Activated CD4-positive, alpha-beta T cell treated with anti-CD3 and anti-CD28 coated beads, Interleukin-2, amount 10 ng/mL, durations not matched to agents 24 days and 14 days (primary cell): ENCODE measurements at regions not wholly inside any gene's neighbourhood (a gene's known extent, or its start where the extent isn't known, plus 50 kb on each side); places are given as distances from the start of the nearest gene placed in this dataset.
"Not testable (repeated sequence)": the region's sequence is repeated elsewhere in the genome, so short reads cannot be mapped to it uniquely, and the experiment has no call there.

Experiments used
- DNase-seq: peaks from one replicate; pipeline ENCODE4 v3.0.0; 2022
- H3K27ac Mint-ChIP-seq: one replicate; pipeline ENCODE4 v1.8.0; 2022; ENCODE audit warnings: mild to moderate bottlenecking, mixed read lengths
- H3K27me3 Mint-ChIP-seq: one replicate; pipeline ENCODE4 v1.8.0; 2022; ENCODE audit warnings: mixed read lengths
- H3K36me3 Mint-ChIP-seq: one replicate; pipeline ENCODE4 v1.8.0; 2022; ENCODE audit warnings: low read depth, mild to moderate bottlenecking, mixed read lengths
- H3K4me1 Mint-ChIP-seq: one replicate; pipeline ENCODE4 v1.8.0; 2021; ENCODE audit warnings: mixed read lengths
- H3K4me3 Mint-ChIP-seq: one replicate; pipeline ENCODE4 v1.8.0; 2022; ENCODE audit warnings: mild to moderate bottlenecking, moderate library complexity, mixed read lengths
- H3K9me3 Mint-ChIP-seq: one replicate; pipeline ENCODE4 v1.8.0; 2021; ENCODE audit warnings: mixed read lengths
- intact Hi-C: fragments of 100-400 bp; cut with micrococcal nuclease; formaldehyde crosslinking; loops from one replicate; pipeline ENCODE4 v1.15.1; 2023

- Mint-ChIP-seq H3K9me3 (no peaks in the 10 kb centered on the region), H3K4me3 (no peak overlapping the region), H3K27me3 (no peaks in the 10 kb centered on the region), H3K27ac (no peak overlapping the region), H3K4me1 (no peaks in the 10 kb centered on the region), H3K36me3 (no peaks in the 10 kb centered on the region)
- intact Hi-C loops: no loop called here
- DNase-seq: no peak
Observed at GRCh38 chr1:232369451-232370296, 260.3 kb downstream of the SIPA1L2 start.

GRCh38 chr1:232368821-232369321 is 261.1 kb downstream of the SIPA1L2 start:
- Mint-ChIP-seq H3K27me3 (no peaks in the 10 kb centered on the region), H3K36me3 (no peaks in the 10 kb centered on the region), H3K4me3 (no peak overlapping the region), H3K4me1 (no peaks in the 10 kb centered on the region), H3K9me3 (no peaks in the 10 kb centered on the region), H3K27ac (no peak overlapping the region)
- intact Hi-C loops: no loop called here
- DNase-seq: no peak

- H3K36me3 Mint-ChIP-seq: no peaks in the 10 kb centered on the region
- no peak overlapping the region for H3K27ac Mint-ChIP-seq
- DNase-seq: no peak
- H3K4me3 Mint-ChIP-seq: no peak overlapping the region
- H3K4me1 Mint-ChIP-seq: no peaks in the 10 kb centered on the region
- intact Hi-C loops: no loop called here
- H3K27me3 Mint-ChIP-seq: peaks cover 2% of the 10 kb centered on the region
- H3K9me3 Mint-ChIP-seq: no peaks in the 10 kb centered on the region
Observed at GRCh38 chr1:232367293-232367692, 262.6 kb downstream of the SIPA1L2 start.

- no peaks in the 10 kb centered on the region for H3K36me3 Mint-ChIP-seq
Observed at GRCh38 chr1:232364654-232365382, 265.1 kb downstream of the SIPA1L2 start.

DNA sequence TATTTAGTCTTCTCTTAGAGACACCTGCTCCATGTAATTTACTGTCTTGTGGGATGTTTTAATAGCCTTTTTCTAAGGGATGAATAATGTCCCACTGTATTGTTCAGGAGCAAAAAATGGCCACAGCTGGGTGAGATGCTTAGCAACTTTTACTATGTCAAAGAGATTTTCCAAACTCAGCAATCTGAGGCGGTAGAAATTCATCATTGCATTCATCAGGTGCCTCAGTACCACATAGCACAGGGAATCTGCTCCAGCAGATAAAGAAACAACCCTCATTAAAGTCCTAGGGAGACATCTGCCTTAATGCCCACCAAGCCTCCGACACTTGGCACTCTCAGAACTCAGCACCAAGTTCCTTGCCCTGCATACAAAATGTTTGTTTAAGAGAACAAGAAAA is 266.9 kb downstream of the SIPA1L2 start:
- Mint-ChIP-seq H3K9me3 (no peaks in the 10 kb centered on the region), H3K27ac (no peak overlapping the region), H3K36me3 (no peaks in the 10 kb centered on the region), H3K4me3 (no peak overlapping the region), H3K27me3 (peaks cover 2% of the 10 kb centered on the region), H3K4me1 (no peaks in the 10 kb centered on the region)
- DNase-seq: no peak
- intact Hi-C loops: no loop called here

More at GRCh38 chr1:232364654-232365382, 265.1 kb downstream of the SIPA1L2 start:
- Mint-ChIP-seq H3K27ac (no peak overlapping the region), H3K27me3 (peaks cover 2% of the 10 kb centered on the region), H3K4me3 (no peak overlapping the region), H3K4me1 (no peaks in the 10 kb centered on the region), H3K9me3 (no peaks in the 10 kb centered on the region)
- intact Hi-C loops: no loop called here
- no peak for DNase-seq

GRCh38 chr1:232357416-232357815 is 272.5 kb downstream of the SIPA1L2 start:
- DNase-seq: no peak
- H3K27me3 Mint-ChIP-seq: no peaks in the 10 kb centered on the region
- no peaks in the 10 kb centered on the region for H3K36me3 Mint-ChIP-seq

GRCh38 chr1:232355162-232356006 is 274.5 kb downstream of the SIPA1L2 start:
- no peak for DNase-seq
- no peak overlapping the region for H3K4me3 Mint-ChIP-seq
- H3K27ac Mint-ChIP-seq: no peak overlapping the region
- H3K9me3 Mint-ChIP-seq: no peaks in the 10 kb centered on the region
- no peaks in the 10 kb centered on the region for H3K36me3 Mint-ChIP-seq
- intact Hi-C loops: no loop called here
- no peaks in the 10 kb centered on the region for H3K4me1 Mint-ChIP-seq
- H3K27me3 Mint-ChIP-seq: no peaks in the 10 kb centered on the region

More at GRCh38 chr1:232357416-232357815, 272.5 kb downstream of the SIPA1L2 start:
- H3K9me3 Mint-ChIP-seq: no peaks in the 10 kb centered on the region
- H3K4me3 Mint-ChIP-seq: no peak overlapping the region
- no peaks in the 10 kb centered on the region for H3K4me1 Mint-ChIP-seq
- H3K27ac Mint-ChIP-seq: no peak overlapping the region
- intact Hi-C loops: no loop called here

- Mint-ChIP-seq H3K27me3 (no peaks in the 10 kb centered on the region), H3K27ac (no peak overlapping the region), H3K4me1 (no peaks in the 10 kb centered on the region), H3K36me3 (no peaks in the 10 kb centered on the region), H3K9me3 (no peaks in the 10 kb centered on the region), H3K4me3 (no peak overlapping the region)
- intact Hi-C loops: no loop called here
- DNase-seq: no peak
Observed at GRCh38 chr1:232353001-232353400, 276.9 kb downstream of the SIPA1L2 start.

- H3K27me3 Mint-ChIP-seq: no peaks in the 10 kb centered on the region
- intact Hi-C loops: no loop called here
- no peaks in the 10 kb centered on the region for H3K9me3 Mint-ChIP-seq
- no peaks in the 10 kb centered on the region for H3K4me1 Mint-ChIP-seq
- no peak overlapping the region for H3K4me3 Mint-ChIP-seq
- H3K36me3 Mint-ChIP-seq: no peaks in the 10 kb centered on the region
- no peak overlapping the region for H3K27ac Mint-ChIP-seq
- DNase-seq: no peak
Observed at GRCh38 chr1:232352366-232352765, 277.6 kb downstream of the SIPA1L2 start.

DNA sequence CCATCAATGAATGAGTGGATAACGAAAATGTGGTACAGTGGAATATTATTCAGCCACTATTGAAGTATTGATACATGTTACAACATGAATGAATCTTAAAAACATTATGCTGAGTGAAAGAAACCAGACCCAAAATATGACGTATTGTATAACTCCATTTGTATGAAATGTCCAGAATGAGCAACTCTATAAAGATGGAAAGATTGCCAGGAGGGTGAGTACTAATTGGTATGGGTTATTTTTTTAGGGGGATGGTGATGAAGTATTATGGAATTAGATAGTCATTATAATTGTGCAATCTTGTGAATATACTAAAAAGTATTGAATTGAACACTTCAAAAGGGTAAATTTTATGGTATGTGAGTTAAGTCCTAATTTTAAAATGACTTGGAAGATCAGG is 278.6 kb downstream of the SIPA1L2 start:
- H3K4me1 Mint-ChIP-seq: no peaks in the 10 kb centered on the region

GRCh38 chr1:232346844-232347243 is 283.1 kb downstream of the SIPA1L2 start:
- DNase-seq: no peak
- Mint-ChIP-seq H3K9me3 (peaks cover 15% of the 10 kb centered on the region), H3K27me3 (no peaks in the 10 kb centered on the region), H3K27ac (no peak overlapping the region), H3K4me3 (no peak overlapping the region), H3K4me1 (no peaks in the 10 kb centered on the region), H3K36me3 (no peaks in the 10 kb centered on the region)
- intact Hi-C loops: no loop called here

More for the DNA sequence above, 278.6 kb downstream of the SIPA1L2 start:
- no peak overlapping the region for H3K4me3 Mint-ChIP-seq
- no peak for DNase-seq
- no peaks in the 10 kb centered on the region for H3K36me3 Mint-ChIP-seq
- no peaks in the 10 kb centered on the region for H3K9me3 Mint-ChIP-seq
- H3K27ac Mint-ChIP-seq: no peak overlapping the region
- H3K27me3 Mint-ChIP-seq: no peaks in the 10 kb centered on the region
- intact Hi-C loops: no loop called here

DNA sequence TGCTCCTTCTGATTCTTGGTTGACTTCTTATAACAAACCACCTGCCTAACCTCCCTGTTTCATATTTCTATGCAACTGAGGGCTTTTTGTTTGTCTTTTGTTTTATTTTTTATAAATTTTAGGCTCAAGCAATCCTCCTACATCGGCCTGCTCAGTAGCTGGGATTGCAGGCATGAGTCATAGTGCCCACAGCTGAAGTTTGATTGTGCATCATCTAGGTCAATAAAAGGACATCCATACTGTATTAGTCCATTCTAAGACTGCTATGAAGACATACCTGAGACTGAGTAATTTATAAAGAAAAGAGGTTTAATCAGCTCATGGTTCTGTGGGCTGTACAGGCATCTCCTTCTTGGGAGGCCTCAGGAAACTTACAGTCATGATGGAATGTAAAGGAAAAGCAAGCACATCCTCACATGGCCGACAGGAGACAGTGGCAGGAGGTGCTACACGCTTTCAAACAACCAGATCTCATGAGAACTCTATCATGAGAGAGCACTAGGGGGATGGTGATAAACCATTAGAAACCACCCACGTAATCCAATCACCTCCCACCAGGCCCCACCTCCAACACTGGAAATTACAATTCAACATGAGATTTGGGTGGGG is 285.0 kb downstream of the SIPA1L2 start:
- H3K4me3 Mint-ChIP-seq: no peak overlapping the region
- H3K36me3 Mint-ChIP-seq: no peaks in the 10 kb centered on the region
- DNase-seq: no peak
- intact Hi-C loops: no loop called here
- peaks cover 15% of the 10 kb centered on the region for H3K9me3 Mint-ChIP-seq
- no peak overlapping the region for H3K27ac Mint-ChIP-seq
- H3K27me3 Mint-ChIP-seq: peaks cover 5% of the 10 kb centered on the region
- no peaks in the 10 kb centered on the region for H3K4me1 Mint-ChIP-seq

DNA sequence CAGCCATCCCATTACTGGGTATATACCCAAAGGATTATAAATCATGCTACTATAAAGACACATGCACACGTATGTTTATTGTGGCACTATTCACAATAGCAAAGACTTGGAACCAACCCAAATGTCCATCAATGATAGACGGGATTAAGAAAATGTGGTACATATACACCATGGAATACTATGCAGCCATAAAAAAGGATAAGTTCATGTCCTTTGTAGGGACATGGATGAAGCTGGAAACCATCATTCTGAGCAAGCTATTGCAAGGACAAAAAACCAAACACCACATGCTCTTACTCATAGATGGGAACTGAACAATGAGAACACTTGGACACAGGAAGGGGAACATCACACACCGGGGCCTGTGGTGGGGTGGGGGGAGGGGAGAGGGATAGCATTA is 285.7 kb downstream of the SIPA1L2 start:
- H3K27me3 Mint-ChIP-seq, H3K4me3 Mint-ChIP-seq, H3K36me3 Mint-ChIP-seq, DNase-seq, H3K4me1 Mint-ChIP-seq, intact Hi-C loops, H3K27ac Mint-ChIP-seq: not testable (repeated sequence)
- peaks cover 15% of the 10 kb centered on the region for H3K9me3 Mint-ChIP-seq
